Heart right ventricle (tissue), 16 donors: ENCODE measurements at regions not wholly inside any gene's neighbourhood (a gene's known extent, or its start where the extent isn't known, plus 50 kb on each side); places are given as distances from the start of the nearest gene placed in this dataset.

ENCODE experiments used
- ATAC-seq, 8 donors: fragments of 200-7000 bp; cut with Tn5 transposase; one replicate each; pipeline ENCODE4 v1.9.1; 2020; ENCODE audit warnings: mild to moderate bottlenecking in 8 of 8, moderate library complexity in 8 of 8, moderate number of reproducible peaks in 1 of 8
- DNase-seq, 2 donors: peaks; one replicate each; pipeline ENCODE4 v3.0.0-alpha.2; 2020
- H3K27ac ChIP-seq, 10 donors: fragments of 200-600 bp; sonication (generic) in 2 of 10; one replicate each; pipeline versions ENCODE4 v1.5.0 to v1.8.0; 2020 to 2022; ENCODE audit warnings: mild to moderate bottlenecking in 3 of 10
- H3K27me3 ChIP-seq, 7 donors: fragments of 200-600 bp; one replicate each; pipeline ENCODE4 v1.8.0; 2021 to 2022; ENCODE audit warnings: mild to moderate bottlenecking in 2 of 7
- H3K36me3 ChIP-seq, 9 donors: fragments of 200-600 bp; sonication (generic) in 1 of 9; one replicate each; pipeline versions ENCODE4 v1.5.0 to v1.8.0; 2020 to 2022; ENCODE audit warnings: mild to moderate bottlenecking in 2 of 9
- H3K4me1 ChIP-seq, 9 donors: fragments of 200-600 bp; sonication (generic) in 1 of 9; one replicate each; pipeline versions ENCODE4 v1.5.0 to v1.8.0; 2020 to 2022; ENCODE audit warnings: mild to moderate bottlenecking in 4 of 9
- H3K4me3 ChIP-seq, 10 donors: fragments of 200-600 bp; sonication (generic) in 2 of 10; one replicate each; pipeline versions ENCODE4 v1.5.0 to v1.8.0; 2020 to 2022; ENCODE audit warnings: mild to moderate bottlenecking in 7 of 10, moderate library complexity in 2 of 10
- H3K9me3 ChIP-seq, 11 donors: fragments of 200-600 bp in 10 of 11; sonication (generic) in 2 of 11; one replicate each; pipeline versions ENCODE4 v1.5.0 to v1.8.0; 2013 to 2022; ENCODE audit warnings: mild to moderate bottlenecking in 2 of 11, control low read depth in 1 of 11, moderate library complexity in 1 of 11
- WGBS, 2 donors: extraction: QIAGEN DNeasy Blood & Tissue Kit; methylation state at CpG; one replicate each; pipeline ENCODE4 v1.1.7; 2013; ENCODE audit warnings: inconsistent platforms in 1 of 2; 5-methylcytosine and 5-hydroxymethylcytosine counted together
- intact Hi-C, 10 donors: fragments of 100-400 bp; cut with DNase I; formaldehyde crosslinking; loops; one replicate each; pipeline versions ENCODE4 v1.11.1 to v1.14.2; 2022
- TF ChIP-seq, protein P1 (sequence below), 9 donors: fragments of 200-600 bp; sonication (generic) in 2 of 9; IDR thresholded peaks; one replicate each; pipeline versions ENCODE4 v1.5.0 to v1.8.0; 2021 to 2022; ENCODE audit warnings: antibody characterized with exemption in 9 of 9, mild to moderate bottlenecking in 5 of 9, moderate library complexity in 1 of 9
- donor health status: Arrhythmogenic right ventricular cardiomyopathy.
- donor health status: ischemic (EF 13 %, LVEDD 7.1; RV severe dilation, severe dysfunction).
- donor health status: healthy with polysubstance abuse.
- donor health status: DM: no; HTN: yes; CAD: no.
- donor health status: DM: no; HTN: no; CAD: no.
- donor health status: ischemic (EF 25% LVEDD 6.9; RV normal size, moderate dysfunction).
- donor health status: ischemic (EF 25% LVEDD 5.7; RV mildly dilated, moderate dysfunction).
- donor health status: healthy.
- donor health status: DM: yes; HTN: yes; CAD: no.
- donor health status: Ischemic cardiomyopathy.
- donor health status: ischemic (EF 35%, LVEDD 5.7; RV mildly dilated, moderate dysfunction).
- donor health status: nonischemic (EF 11% LVEDD 7.7; RV severe dilation, severe dysfunction).
- donor health status: DM: yes; HTN: yes; CAD: no.
- donor health status: PGD.
- donor health status: ischemic (EF 29% LVEDD 5.4; RV normal size, mild dysfunction).
- donor health status: nonischemic (EF 23%, LVEDD 6.1; RV moderate dilation, normal function).

DNA sequence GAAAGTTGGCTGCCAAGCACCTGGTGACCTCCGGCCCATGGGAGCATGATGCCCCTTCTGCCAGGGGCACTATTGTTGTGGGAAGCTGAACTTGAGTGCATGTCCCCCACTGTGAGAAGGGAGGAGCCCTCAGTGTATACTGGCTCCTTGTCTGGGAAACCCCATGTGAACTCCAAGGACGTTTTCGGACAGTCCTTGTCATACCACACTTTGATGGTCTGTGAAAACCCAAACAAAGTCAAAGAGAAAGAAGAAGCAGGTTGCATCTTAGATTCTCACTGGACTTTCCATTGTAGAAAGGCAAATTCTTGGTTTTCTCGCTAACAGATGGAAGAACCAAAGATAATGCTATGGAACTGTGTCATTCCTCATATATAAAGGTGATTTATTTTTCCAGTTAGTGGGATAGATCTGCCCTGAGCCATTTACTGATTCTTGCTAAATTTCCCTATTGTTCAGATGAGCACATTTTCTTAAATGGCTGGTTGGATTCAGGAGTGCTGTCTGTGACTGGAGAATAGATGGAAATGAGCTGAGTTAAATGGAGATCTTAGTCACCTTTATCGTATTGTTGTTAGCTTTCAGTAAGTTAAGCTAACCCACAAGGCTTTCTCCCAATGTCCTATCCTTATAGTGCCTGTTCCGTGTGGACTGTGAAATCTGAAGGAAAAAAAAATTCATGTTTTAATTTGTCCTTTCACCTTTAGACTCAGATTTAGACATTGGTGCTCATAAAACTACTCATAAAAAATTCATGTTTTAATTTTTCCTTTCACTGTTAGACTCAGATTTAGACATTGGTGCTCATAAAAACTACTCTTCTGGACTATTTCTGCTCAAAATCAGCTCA, 166.6 kb downstream of the ACTR3 start:
- intact Hi-C loops = no loop called here
- WGBS, 2 donors = 78 to 82% methylated on average over 6 of the region's 6 CpGs
- DNase-seq = no peak
- Histone ChIP-seq H3K4me1 (no peaks in the 10 kb centered on the region), H3K4me3 (no peak overlapping the region), H3K27ac (no peak overlapping the region), H3K27me3 (peaks cover 0 to 5% (median 0%) of the 10 kb centered on the region in 7 donors), H3K36me3 (no peaks in the 10 kb centered on the region), H3K9me3 (peaks cover 0 to 5% (median 0%) of the 10 kb centered on the region in 11 donors)
- ATAC-seq = no peak
- TF ChIP-seq, protein P1, sequence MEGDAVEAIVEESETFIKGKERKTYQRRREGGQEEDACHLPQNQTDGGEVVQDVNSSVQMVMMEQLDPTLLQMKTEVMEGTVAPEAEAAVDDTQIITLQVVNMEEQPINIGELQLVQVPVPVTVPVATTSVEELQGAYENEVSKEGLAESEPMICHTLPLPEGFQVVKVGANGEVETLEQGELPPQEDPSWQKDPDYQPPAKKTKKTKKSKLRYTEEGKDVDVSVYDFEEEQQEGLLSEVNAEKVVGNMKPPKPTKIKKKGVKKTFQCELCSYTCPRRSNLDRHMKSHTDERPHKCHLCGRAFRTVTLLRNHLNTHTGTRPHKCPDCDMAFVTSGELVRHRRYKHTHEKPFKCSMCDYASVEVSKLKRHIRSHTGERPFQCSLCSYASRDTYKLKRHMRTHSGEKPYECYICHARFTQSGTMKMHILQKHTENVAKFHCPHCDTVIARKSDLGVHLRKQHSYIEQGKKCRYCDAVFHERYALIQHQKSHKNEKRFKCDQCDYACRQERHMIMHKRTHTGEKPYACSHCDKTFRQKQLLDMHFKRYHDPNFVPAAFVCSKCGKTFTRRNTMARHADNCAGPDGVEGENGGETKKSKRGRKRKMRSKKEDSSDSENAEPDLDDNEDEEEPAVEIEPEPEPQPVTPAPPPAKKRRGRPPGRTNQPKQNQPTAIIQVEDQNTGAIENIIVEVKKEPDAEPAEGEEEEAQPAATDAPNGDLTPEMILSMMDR (IDR thresholded peaks at IDR 0.05) = no peak

DNA sequence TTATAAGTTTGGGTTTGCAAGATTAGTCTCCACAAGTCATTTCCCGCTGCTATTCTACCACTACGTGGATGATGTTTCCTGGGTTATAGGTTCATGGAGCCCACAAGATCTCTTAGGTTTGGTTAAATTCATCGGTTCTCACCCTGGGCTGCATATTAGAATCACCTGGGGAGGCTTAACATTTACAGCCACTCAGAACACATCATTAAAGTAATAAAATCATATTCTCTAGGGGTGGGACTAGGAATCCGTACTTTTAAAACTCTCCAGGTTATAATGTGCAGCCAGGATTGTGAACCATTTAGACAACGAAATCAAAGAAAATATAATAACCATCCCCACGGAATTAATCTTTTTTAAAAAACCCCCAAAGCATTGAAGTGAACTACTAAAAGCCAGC, 167.7 kb downstream of the ACTR3 start:
- WGBS, 2 donors = 80 to 83% methylated on average over 6 of the region's 6 CpGs
- intact Hi-C loops = no loop called here
- no peak for DNase-seq

DNA sequence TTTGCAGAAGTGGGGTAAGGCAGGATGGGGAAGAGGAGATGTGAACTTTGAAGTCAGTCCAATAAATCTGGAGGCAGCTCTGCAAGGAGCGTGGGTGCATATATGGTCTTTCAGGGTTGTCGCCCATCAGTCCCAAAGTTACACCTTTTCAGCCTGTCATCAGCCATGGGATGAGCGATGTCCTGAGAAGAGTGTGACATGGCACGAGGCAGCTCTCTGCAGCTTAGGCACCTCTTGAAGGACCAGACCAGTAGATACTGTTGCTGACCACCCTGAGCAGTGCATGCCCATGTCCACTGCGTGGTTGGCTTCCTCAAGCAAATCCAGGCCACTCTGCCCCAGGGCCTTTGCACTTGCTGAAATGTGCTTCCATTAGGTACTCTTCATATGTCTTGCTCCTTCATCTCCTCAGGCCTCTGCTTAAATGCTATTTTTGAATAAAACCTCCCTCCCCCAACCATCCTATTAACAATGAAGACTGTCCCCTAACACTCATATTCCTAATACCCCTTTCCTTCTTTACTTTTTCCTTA, 171.7 kb downstream of the ACTR3 start:
- H3K27ac ChIP-seq = no peak overlapping the region
- TF ChIP-seq, protein P1 (IDR thresholded peaks at IDR 0.05) = no peak
- no peak overlapping the region for H3K4me3 ChIP-seq
- DNase-seq = no peak
- WGBS, 2 donors = 86 to 88% methylated on average over 5 of the region's 5 CpGs
- no peaks in the 10 kb centered on the region for H3K4me1 ChIP-seq
- intact Hi-C loops = no loop called here
- H3K9me3 ChIP-seq = peaks cover 0 to 5% (median 0%) of the 10 kb centered on the region in 11 donors
- no peak for ATAC-seq
- no peaks in the 10 kb centered on the region for H3K36me3 ChIP-seq
- H3K27me3 ChIP-seq = peaks cover 0 to 8% (median 0%) of the 10 kb centered on the region in 7 donors

More for the DNA sequence above, 167.7 kb downstream of the ACTR3 start:
- Histone ChIP-seq H3K9me3 (peaks cover 0 to 5% (median 0%) of the 10 kb centered on the region in 11 donors), H3K36me3 (no peaks in the 10 kb centered on the region), H3K4me3 (no peak overlapping the region), H3K27ac (no peak overlapping the region), H3K27me3 (peaks cover 0 to 5% (median 0%) of the 10 kb centered on the region in 7 donors), H3K4me1 (no peaks in the 10 kb centered on the region)
- ATAC-seq = no peak
- TF ChIP-seq, protein P1 (IDR thresholded peaks at IDR 0.05) = no peak

DNA sequence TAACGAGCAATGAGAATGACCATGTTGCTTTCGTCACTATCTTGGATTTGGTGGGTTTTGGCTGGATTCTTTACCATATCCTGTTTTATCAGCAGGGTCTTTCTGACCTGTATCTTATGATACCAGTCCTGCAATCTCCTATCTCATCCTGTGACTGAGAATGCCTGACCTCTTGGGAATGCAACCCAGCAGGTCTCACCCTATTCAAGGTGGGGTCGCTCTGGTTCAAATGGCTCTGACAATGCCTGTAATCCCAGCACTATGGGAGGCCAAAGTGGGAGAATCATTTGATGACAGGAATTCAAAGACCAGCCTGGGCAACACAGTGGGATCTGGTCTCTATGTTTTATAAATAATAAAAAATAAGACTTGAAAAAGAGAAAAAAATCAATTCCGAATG, 173.5 kb downstream of the ACTR3 start:
- no peaks in the 10 kb centered on the region for H3K4me1 ChIP-seq
- H3K9me3 ChIP-seq = peaks cover 0 to 5% (median 0%) of the 10 kb centered on the region in 11 donors

More for the DNA sequence above, 173.5 kb downstream of the ACTR3 start:
- Histone ChIP-seq H3K36me3 (no peaks in the 10 kb centered on the region), H3K4me3 (no peak overlapping the region), H3K27ac (no peak overlapping the region), H3K27me3 (peaks cover 0 to 12% (median 0%) of the 10 kb centered on the region in 7 donors)
- 69 to 76% methylated on average over 4 of the region's 4 CpGs for WGBS, 2 donors
- DNase-seq = no peak
- ATAC-seq = no peak
- intact Hi-C loops = no loop called here
- TF ChIP-seq, protein P1 (IDR thresholded peaks at IDR 0.05) = no peak
